ENCODE measurements at regions not wholly inside any gene's neighbourhood (a gene's known extent, or its start where the extent isn't known, plus 50 kb on each side); places are given as distances from the start of the nearest gene placed in this dataset.

DNA sequence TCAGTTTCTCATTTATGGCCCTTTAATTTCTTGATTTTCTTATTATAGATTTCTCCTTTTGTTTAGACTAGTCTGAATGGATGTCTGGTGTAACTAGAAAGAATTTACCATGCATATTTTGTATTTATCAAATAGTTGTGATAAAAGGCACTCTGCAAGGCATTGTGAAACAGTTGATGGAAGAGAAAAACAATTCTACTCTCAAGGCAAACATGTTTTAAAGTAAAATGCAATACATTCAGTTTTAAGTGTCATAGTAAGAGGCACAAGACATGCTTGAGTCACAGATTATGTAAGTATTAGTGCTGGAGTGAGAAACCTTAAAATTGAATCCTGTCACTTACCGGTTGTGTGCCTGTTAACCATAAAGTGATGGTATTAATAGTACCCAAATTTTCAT, 283.3 kb upstream of the DKK2 start:
- TF ChIP-seq, protein P1, sequence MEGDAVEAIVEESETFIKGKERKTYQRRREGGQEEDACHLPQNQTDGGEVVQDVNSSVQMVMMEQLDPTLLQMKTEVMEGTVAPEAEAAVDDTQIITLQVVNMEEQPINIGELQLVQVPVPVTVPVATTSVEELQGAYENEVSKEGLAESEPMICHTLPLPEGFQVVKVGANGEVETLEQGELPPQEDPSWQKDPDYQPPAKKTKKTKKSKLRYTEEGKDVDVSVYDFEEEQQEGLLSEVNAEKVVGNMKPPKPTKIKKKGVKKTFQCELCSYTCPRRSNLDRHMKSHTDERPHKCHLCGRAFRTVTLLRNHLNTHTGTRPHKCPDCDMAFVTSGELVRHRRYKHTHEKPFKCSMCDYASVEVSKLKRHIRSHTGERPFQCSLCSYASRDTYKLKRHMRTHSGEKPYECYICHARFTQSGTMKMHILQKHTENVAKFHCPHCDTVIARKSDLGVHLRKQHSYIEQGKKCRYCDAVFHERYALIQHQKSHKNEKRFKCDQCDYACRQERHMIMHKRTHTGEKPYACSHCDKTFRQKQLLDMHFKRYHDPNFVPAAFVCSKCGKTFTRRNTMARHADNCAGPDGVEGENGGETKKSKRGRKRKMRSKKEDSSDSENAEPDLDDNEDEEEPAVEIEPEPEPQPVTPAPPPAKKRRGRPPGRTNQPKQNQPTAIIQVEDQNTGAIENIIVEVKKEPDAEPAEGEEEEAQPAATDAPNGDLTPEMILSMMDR (IDR thresholded peaks at IDR 0.05), result no peak
- no peak overlapping the region for H2AFZ ChIP-seq
- H3K9ac ChIP-seq, result no peak overlapping the region
- H3K27me3 ChIP-seq (ENCODE audit: control insufficient read depth, insufficient read depth, low read length), result no peaks in the 10 kb centered on the region
- H3K27ac ChIP-seq, result no peak overlapping the region
- no peaks in the 10 kb centered on the region for H3K4me1 ChIP-seq
- no peaks in the 10 kb centered on the region for H3K36me3 ChIP-seq (ENCODE audit: control insufficient read depth, insufficient read depth, low read length)
- H3K4me3 ChIP-seq (ENCODE audit: low read depth, low read length), result no peak overlapping the region
- H3K4me2 ChIP-seq (ENCODE audit: low read length), result no peak overlapping the region
- no peaks in the 10 kb centered on the region for H3K9me3 ChIP-seq (ENCODE audit: control insufficient read depth, low read length)
- no peaks in the 10 kb centered on the region for H3K79me2 ChIP-seq

DNA sequence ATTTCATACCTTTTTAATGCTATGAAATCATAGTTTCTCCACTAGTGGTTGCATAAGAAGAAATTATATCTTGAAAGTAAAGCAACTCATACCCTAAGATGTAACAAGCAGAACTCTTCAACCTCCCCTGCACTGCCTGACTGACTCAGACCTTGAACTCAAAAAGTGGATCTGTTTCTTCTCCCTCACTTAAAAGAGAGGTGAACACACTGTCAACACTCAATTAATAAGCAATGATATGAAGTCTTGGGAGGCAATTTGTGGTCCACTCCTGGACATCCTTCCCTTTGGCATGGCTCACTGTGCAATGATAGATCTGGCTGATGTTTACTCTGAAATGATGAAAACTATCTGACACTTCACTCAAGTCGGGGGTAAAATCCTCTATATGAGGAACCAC, 282.0 kb upstream of the DKK2 start:
- Histone ChIP-seq H3K27me3 (ENCODE audit: control insufficient read depth, insufficient read depth, low read length) (no peaks in the 10 kb centered on the region), H3K79me2 (no peaks in the 10 kb centered on the region), H3K9ac (no peak overlapping the region), H3K4me1 (no peaks in the 10 kb centered on the region), H3K4me3 (ENCODE audit: low read depth, low read length) (no peak overlapping the region), H3K4me2 (ENCODE audit: low read length) (no peak overlapping the region), H3K9me3 (ENCODE audit: control insufficient read depth, low read length) (no peaks in the 10 kb centered on the region), H2AFZ (no peak overlapping the region), H3K36me3 (ENCODE audit: control insufficient read depth, insufficient read depth, low read length) (no peaks in the 10 kb centered on the region), H3K27ac (no peak overlapping the region)
- TF ChIP-seq, protein P1 (IDR thresholded peaks at IDR 0.05), result no peak

DNA sequence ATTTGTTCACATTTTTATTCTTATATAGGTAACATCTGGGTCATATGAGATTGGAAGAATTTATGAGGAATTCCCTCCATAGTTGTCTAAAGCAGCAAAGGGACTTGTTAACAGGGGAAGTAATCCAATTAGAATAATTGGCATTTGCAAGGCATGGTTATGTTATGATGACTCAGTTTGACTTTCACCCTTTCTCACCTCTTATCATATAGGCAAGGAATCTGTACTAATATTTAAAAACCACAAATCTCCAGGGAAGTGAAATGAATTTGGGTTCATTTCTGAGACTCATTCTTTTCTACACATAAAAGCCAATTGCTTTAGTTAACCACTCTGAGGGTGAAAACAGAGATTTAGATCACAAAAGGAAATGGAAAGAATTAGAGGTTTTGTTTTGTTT, 281.5 kb upstream of the DKK2 start:
- Histone ChIP-seq H3K79me2 (no peaks in the 10 kb centered on the region), H3K27me3 (ENCODE audit: control insufficient read depth, insufficient read depth, low read length) (no peaks in the 10 kb centered on the region), H3K4me3 (ENCODE audit: low read depth, low read length) (no peak overlapping the region), H2AFZ (no peak overlapping the region), H3K27ac (no peak overlapping the region), H3K9ac (no peak overlapping the region), H3K4me1 (no peaks in the 10 kb centered on the region), H3K9me3 (ENCODE audit: control insufficient read depth, low read length) (no peaks in the 10 kb centered on the region), H3K4me2 (ENCODE audit: low read length) (no peak overlapping the region), H3K36me3 (ENCODE audit: control insufficient read depth, insufficient read depth, low read length) (no peaks in the 10 kb centered on the region)
- TF ChIP-seq, protein P1 (IDR thresholded peaks at IDR 0.05), result no peak

DNA sequence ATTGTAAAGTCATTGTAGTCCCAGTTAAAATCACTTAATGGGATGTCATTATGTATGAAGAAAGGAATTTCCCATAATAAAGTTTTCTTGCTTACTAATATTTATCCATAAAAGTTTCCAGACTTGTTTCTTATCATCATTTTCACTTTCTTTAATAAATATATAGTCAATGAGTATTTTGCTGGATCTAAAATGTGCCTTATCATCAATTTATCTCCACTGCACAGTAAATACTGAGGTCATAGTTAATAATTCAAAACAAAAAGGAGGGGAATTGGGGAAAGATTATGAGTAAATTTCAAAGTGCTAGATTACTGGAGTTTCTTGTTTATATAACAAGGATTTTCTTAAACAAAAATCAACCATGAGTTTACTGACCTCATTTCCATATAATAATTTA, 279.5 kb upstream of the DKK2 start:
- Histone ChIP-seq H3K27ac (no peak overlapping the region), H3K36me3 (ENCODE audit: control insufficient read depth, insufficient read depth, low read length) (no peaks in the 10 kb centered on the region), H3K9ac (no peak overlapping the region), H3K79me2 (no peaks in the 10 kb centered on the region), H3K4me3 (ENCODE audit: low read depth, low read length) (no peak overlapping the region), H3K4me1 (no peaks in the 10 kb centered on the region), H2AFZ (no peak overlapping the region), H3K4me2 (ENCODE audit: low read length) (no peak overlapping the region), H3K27me3 (ENCODE audit: control insufficient read depth, insufficient read depth, low read length) (no peaks in the 10 kb centered on the region), H3K9me3 (ENCODE audit: control insufficient read depth, low read length) (no peaks in the 10 kb centered on the region)
- TF ChIP-seq, protein P1 (IDR thresholded peaks at IDR 0.05), result no peak

DNA sequence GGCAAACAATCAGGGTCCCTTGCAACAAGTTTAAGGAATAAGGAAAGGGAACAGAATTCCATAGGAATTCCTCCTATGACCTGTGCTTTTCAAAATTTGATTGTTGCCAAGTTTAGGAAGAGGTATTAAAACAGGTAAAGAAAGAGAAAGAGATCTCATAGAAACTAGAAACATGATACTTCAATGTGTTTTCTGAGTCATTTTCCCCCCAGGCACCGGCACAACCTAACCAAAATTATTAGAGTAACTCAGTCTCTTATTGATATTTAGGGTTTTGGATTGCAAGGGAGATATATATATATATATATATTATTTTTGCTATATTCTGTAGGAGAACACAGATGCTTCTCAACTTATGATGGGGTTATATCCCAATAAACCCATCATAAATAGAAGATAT, 278.0 kb upstream of the DKK2 start:
- H2AFZ ChIP-seq, result no peak overlapping the region
- TF ChIP-seq, protein P1 (IDR thresholded peaks at IDR 0.05), result no peak
- H3K9ac ChIP-seq, result no peak overlapping the region
- H3K27me3 ChIP-seq (ENCODE audit: control insufficient read depth, insufficient read depth, low read length), result no peaks in the 10 kb centered on the region
- H3K4me3 ChIP-seq (ENCODE audit: low read depth, low read length), result no peak overlapping the region
- no peaks in the 10 kb centered on the region for H3K36me3 ChIP-seq (ENCODE audit: control insufficient read depth, insufficient read depth, low read length)
- no peak overlapping the region for H3K27ac ChIP-seq
- no peaks in the 10 kb centered on the region for H3K79me2 ChIP-seq
- no peaks in the 10 kb centered on the region for H3K9me3 ChIP-seq (ENCODE audit: control insufficient read depth, low read length)
- H3K4me1 ChIP-seq, result no peaks in the 10 kb centered on the region
- H3K4me2 ChIP-seq (ENCODE audit: low read length), result no peak overlapping the region

All from parathyroid adenoma (tissue), 2 donors.